Skeletal muscle tissue (tissue), 3 donors: ENCODE measurements at regions not wholly inside any gene's neighbourhood (a gene's known extent, or its start where the extent isn't known, plus 50 kb on each side); places are given as distances from the start of the nearest gene placed in this dataset.
"Not testable (repeated sequence)": the region's sequence is repeated elsewhere in the genome, so short reads cannot be mapped to it uniquely, and the experiment has no call there.

Experiments used
- H3K27ac ChIP-seq: one replicate; pipeline ENCODE4 v1.7.0; 2013; ENCODE audit warnings: mild to moderate bottlenecking, low read depth, low read length, inconsistent platforms
- H3K27me3 ChIP-seq, 3 donors: one replicate each; pipeline ENCODE4 v1.7.0; 2013; ENCODE audit warnings: low read length in 3 of 3; ENCODE audit not compliant: control insufficient read depth in 3 of 3, insufficient read depth in 3 of 3
- H3K36me3 ChIP-seq, 3 donors: one replicate each; pipeline ENCODE4 v1.7.0; 2013; ENCODE audit warnings: low read length in 3 of 3; ENCODE audit not compliant: control insufficient read depth in 3 of 3, insufficient read depth in 3 of 3
- H3K4me1 ChIP-seq, 3 donors: one replicate each; pipeline ENCODE4 v1.7.0; 2013; ENCODE audit warnings: low read length in 3 of 3, mild to moderate bottlenecking in 3 of 3; ENCODE audit not compliant: control insufficient read depth in 3 of 3, insufficient read depth in 3 of 3
- H3K4me3 ChIP-seq, 3 donors: one replicate each; pipeline ENCODE4 v1.7.0; 2013; ENCODE audit warnings: low read length in 3 of 3
- H3K9ac ChIP-seq, 3 donors: one replicate each; pipeline ENCODE4 v1.7.0; 2013; ENCODE audit warnings: low read length in 3 of 3, mild to moderate bottlenecking in 3 of 3, moderate library complexity in 2 of 3, low read depth in 1 of 3
- H3K9me3 ChIP-seq, 3 donors: one replicate each; pipeline ENCODE4 v1.7.0; 2013; ENCODE audit warnings: low read length in 3 of 3; ENCODE audit not compliant: control insufficient read depth in 3 of 3
- donor health status: Osteomylitis.

DNA sequence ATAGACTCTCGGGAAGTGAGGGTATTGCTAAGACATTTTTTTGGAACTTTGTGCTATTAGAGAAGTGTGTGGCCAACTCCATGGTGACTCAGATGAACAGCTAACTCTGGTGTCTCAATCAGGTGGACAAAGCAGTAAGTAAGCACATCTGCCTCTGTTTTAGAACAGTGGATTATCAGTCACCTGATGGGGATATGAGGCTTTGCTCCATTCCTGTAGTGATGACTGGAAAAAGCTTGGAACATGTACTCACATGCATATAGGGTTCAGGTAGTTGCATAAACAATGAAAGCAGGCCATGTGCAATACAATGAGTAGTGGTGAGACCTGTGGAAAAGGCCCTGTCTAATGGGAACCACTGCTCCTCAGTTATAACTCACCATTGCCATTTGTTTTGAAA lies 168.2 kb upstream of the FBN2 start:
- Histone ChIP-seq H3K4me3 (no peak overlapping the region), H3K36me3 (no peaks in the 10 kb centered on the region)

DNA sequence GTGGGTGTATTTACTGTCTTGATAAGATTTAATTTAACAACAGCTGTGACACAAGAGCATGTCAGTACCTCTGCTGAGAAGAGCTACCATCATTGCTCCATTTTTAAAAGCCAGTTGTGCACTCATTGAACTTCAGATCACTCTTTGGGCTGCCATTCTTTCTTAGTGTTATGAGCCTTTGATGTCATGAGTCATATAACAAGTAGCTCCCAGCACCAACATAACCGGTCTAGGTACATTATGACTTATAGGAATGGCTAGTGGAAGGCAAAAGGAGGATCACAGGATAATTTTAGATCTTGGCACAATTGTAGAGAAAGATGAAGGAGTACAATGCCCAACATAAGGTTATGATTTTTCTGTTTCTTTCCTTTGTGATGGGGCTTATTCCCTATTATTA lies 170.8 kb upstream of the FBN2 start:
- Histone ChIP-seq H3K9me3 (no peaks in the 10 kb centered on the region), H3K27ac (no peak overlapping the region), H3K27me3 (no peaks in the 10 kb centered on the region), H3K9ac (no peak overlapping the region), H3K4me1 (no peaks in the 10 kb centered on the region), H3K4me3 (no peak overlapping the region), H3K36me3 (no peaks in the 10 kb centered on the region)

More for the DNA sequence above, 168.2 kb upstream of the FBN2 start:
- no peaks in the 10 kb centered on the region for H3K27me3 ChIP-seq
- H3K27ac ChIP-seq = no peak overlapping the region
- H3K9ac ChIP-seq = no peak overlapping the region
- no peaks in the 10 kb centered on the region for H3K4me1 ChIP-seq
- no peaks in the 10 kb centered on the region for H3K9me3 ChIP-seq

DNA sequence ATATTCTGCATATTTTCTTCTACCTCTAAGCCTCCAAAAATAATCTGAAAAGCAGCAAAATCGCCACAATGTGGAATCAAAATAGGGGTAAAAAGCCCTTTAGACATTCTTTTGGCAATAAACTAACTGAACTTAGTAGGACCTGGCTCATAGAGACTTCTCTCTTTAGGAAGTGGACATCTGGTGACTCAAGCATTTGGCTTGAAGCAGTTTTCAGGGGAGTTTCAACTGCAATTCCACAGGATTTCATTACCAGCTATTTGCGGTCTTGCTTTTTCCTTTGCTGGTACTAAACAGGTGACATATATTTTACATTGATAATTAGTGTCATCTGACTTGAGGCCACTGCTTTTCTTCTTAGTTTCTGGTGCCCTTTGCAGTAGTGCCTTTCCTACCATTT lies 173.2 kb upstream of the FBN2 start:
- no peaks in the 10 kb centered on the region for H3K9me3 ChIP-seq
- H3K36me3 ChIP-seq = no peaks in the 10 kb centered on the region
- no peak overlapping the region for H3K27ac ChIP-seq
- H3K9ac ChIP-seq = no peak overlapping the region
- H3K27me3 ChIP-seq = no peaks in the 10 kb centered on the region
- no peaks in the 10 kb centered on the region for H3K4me1 ChIP-seq
- H3K4me3 ChIP-seq = no peak overlapping the region

DNA sequence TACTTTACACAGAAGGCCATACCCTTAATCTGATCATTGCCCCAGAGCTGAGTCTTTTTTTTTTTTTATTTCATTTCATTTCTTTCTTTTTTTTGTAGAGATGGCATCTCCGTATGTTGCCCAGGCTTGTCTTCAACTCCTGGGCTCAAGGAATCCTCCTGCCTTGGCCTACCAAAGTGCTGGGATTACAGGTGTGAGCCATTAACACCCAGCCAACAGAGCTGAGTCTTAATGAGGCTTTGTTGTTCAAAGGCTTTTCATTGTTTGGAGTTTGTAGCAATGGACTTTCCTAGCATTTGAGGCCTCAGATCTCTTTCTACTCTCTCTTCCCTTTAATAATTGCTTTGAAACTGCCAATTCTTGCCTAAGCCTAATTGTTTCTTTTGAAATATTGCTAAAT lies 176.5 kb upstream of the FBN2 start:
- H3K4me3 ChIP-seq = no peak overlapping the region
- H3K4me1 ChIP-seq = no peaks in the 10 kb centered on the region
- H3K36me3 ChIP-seq = no peaks in the 10 kb centered on the region
- H3K27me3 ChIP-seq = no peaks in the 10 kb centered on the region
- H3K9ac ChIP-seq = no peak overlapping the region
- H3K27ac ChIP-seq = no peak overlapping the region
- H3K9me3 ChIP-seq = no peaks in the 10 kb centered on the region

DNA sequence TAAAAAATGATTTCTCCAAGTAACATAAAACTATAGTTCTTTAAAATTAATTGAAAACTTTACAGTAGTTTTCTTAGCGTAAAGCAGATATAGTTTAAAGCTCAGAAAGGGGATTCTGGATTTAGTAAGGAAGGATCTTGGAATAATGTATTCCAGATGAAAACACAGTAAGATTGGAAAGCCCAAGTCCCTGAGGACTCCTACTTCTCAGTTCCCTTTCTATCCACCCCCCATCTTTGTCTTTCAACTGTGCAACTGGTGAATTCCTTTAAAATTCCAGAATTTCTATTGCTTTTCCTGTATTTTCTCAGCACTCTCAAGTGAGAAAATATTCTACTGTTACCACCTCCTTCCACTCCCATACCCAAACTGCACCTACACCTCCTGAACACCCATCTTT lies 184.5 kb upstream of the FBN2 start:
- H3K27me3 ChIP-seq = no peaks in the 10 kb centered on the region

DNA sequence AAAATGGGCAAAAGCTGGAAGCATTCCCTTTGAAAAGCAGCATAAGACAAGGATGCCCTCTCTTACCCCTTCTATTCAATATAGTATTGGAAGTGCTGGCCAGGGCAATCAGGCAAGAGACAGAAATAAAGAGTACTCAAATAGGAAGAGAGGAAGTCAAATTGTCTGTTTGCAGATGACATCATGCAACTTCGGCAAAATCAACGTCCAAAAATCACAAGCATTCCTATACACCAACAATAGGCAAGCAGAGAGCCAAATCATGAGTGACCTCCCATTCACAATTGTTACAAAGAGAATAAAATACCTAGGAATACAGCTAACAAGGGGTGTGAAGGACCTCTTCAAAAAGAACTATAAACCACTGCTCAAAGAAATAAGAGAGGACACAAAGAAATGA lies 192.0 kb upstream of the FBN2 start:
- H3K9me3 ChIP-seq, H3K27me3 ChIP-seq, H3K4me1 ChIP-seq, H3K27ac ChIP-seq, H3K4me3 ChIP-seq, H3K9ac ChIP-seq, H3K36me3 ChIP-seq: not testable (repeated sequence)

More for the DNA sequence above, 184.5 kb upstream of the FBN2 start:
- Histone ChIP-seq H3K4me3 (no peak overlapping the region), H3K36me3 (no peaks in the 10 kb centered on the region), H3K9me3 (no peaks in the 10 kb centered on the region), H3K9ac (no peak overlapping the region), H3K27ac (no peak overlapping the region), H3K4me1 (no peaks in the 10 kb centered on the region)

DNA sequence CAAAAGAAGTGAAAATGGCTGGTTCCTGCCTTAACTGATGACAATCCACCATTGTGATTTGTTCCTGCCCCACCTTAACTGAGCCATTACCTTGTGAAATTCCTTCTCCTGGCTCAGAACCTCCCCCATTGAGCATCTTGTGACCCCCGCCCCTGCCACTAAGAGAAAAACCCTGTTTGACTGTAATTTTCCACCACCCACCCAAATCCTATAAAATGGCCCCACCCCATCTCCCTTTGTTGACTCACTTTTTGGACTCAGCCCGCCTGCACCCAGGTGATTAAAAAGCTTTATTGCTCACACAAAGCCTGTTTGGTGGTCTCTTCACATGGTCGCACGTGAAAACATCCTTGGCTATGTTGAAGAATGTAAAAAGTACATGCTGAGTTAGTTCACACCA lies 197.6 kb upstream of the FBN2 start:
- not testable (repeated sequence) for H3K36me3 ChIP-seq, H3K9ac ChIP-seq, H3K27me3 ChIP-seq, H3K4me3 ChIP-seq, H3K9me3 ChIP-seq, H3K27ac ChIP-seq, H3K4me1 ChIP-seq

DNA sequence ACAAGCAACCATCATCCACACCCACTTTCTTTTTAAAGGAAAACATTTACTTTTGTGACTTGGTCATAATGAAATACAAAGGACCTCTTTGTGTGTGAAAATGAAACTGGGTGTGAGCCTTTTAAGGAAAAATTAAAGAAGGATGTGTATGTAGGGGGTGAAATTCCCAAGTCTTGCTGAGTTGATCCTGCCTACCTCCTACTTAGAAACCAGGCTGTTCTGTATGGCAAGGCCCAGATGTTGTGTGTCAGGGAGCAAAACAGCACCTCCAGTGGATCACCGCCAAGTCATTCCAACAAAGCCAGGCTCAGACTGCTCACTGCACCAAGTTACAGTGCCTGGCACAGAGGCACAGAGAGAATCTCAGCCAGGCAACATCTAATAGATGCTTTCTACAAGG lies 198.5 kb upstream of the FBN2 start:
- no peak overlapping the region for H3K9ac ChIP-seq
- no peaks in the 10 kb centered on the region for H3K36me3 ChIP-seq
- no peaks in the 10 kb centered on the region for H3K27me3 ChIP-seq
- H3K27ac ChIP-seq = no peak overlapping the region
- H3K4me1 ChIP-seq = no peaks in the 10 kb centered on the region
- H3K4me3 ChIP-seq = no peak overlapping the region
- H3K9me3 ChIP-seq = no peaks in the 10 kb centered on the region

DNA sequence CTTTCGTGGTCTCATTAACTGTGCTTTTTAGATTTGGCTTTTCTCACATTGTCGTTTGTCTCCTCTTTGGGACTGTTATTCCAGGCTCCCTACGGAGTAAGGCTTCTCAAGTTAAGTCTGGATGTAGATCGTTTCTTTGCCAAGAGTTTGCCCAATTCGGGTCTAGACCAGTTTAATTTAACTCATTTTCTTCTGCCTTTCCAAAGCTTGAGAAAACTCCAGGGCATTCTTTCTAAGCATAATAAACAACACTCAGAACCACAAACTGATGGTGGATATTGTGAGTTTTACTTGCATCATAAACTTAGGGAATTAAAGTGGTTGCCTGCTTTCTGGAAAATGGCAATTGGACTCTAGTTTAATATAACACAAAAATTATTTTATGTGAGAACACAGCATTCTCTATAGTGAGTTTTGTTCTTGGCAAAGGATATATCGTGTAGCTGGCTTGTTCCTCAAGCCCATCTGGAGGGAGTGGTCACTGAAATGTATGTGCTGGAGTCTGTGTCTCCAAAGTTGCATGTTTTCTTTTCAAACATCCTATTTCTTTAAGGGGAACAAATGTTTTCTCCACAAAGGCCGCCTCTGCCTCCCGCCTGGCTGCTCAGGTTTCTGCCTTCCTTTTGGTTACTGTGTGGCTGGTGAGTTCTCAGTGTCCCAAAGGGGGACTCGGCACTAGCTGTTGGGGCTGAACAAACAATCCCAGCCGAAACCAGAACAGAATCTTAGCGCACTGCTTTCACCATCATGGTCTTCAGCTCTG lies 211.3 kb upstream of the FBN2 start:
- Histone ChIP-seq H3K4me3 (no peak overlapping the region), H3K36me3 (no peaks in the 10 kb centered on the region), H3K9ac (no peak overlapping the region), H3K4me1 (no peaks in the 10 kb centered on the region), H3K9me3 (no peaks in the 10 kb centered on the region), H3K27me3 (no peaks in the 10 kb centered on the region), H3K27ac (no peak overlapping the region)

DNA sequence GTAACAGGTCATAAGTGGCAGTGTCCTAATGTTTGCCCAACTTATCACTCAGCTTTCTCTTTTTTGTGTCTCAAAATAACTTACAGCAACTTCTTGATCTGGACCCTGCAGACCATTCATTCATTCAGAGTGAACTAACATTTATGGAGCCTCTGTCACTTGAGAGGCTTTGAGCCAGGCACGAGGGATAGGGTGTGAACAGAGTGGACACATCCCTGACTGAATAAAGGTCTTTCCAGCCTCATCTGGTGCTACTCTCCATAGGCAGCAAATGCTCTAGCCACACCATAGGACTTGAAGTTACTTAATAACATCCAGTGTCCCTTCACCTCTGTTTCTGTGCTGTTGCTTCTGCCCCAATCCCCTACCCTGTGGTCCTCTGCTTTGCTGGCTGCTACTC lies 212.1 kb upstream of the FBN2 start:
- no peak overlapping the region for H3K4me3 ChIP-seq
- no peaks in the 10 kb centered on the region for H3K9me3 ChIP-seq
- no peaks in the 10 kb centered on the region for H3K27me3 ChIP-seq
- no peak overlapping the region for H3K9ac ChIP-seq
- H3K4me1 ChIP-seq = no peaks in the 10 kb centered on the region
- no peaks in the 10 kb centered on the region for H3K36me3 ChIP-seq
- no peak overlapping the region for H3K27ac ChIP-seq
